SJSA1 (cell line): ENCODE measurements at regions not wholly inside any gene's neighbourhood (a gene's known extent, or its start where the extent isn't known, plus 50 kb on each side); places are given as distances from the start of the nearest gene placed in this dataset.

Source experiments
- DNase-seq, 2 experiments: peaks; one replicate each; pipeline ENCODE4 v3.0.0-alpha.2; 2015 to 2020; ENCODE audit warnings: low spot score in 2 of 2, low read depth in 1 of 2
- H3K27ac ChIP-seq: fragments of 250-450 bp; sonication (Bioruptor Pico); 2 replicates; pipeline ENCODE4 v1.5.1; 2020; ENCODE audit warnings: mild to moderate bottlenecking, moderate library complexity
- H3K27me3 ChIP-seq: fragments of 250-450 bp; sonication (Bioruptor Pico); replicated peaks from 2 replicates; pipeline ENCODE4 v1.5.1; 2020; ENCODE audit warnings: mild to moderate bottlenecking, moderate library complexity
- H3K36me3 ChIP-seq: fragments of 250-450 bp; sonication (Bioruptor Pico); 2 replicates; pipeline ENCODE4 v1.5.1; 2020; ENCODE audit warnings: mild to moderate bottlenecking
- H3K4me1 ChIP-seq: fragments of 250-450 bp; sonication (Bioruptor Pico); replicated peaks from 2 replicates; pipeline ENCODE4 v1.6.1; 2021; ENCODE audit warnings: mild to moderate bottlenecking
- H3K4me3 ChIP-seq: fragments of 250-450 bp; sonication (Bioruptor Pico); 2 replicates; pipeline ENCODE4 v1.5.1; 2020; ENCODE audit warnings: mild to moderate bottlenecking
- H3K9me3 ChIP-seq: fragments of 250-450 bp; sonication (Bioruptor Pico); replicated peaks from 2 replicates; pipeline ENCODE4 v1.5.1; 2020; ENCODE audit warnings: mild to moderate bottlenecking

GRCh38 chr10:42962110-42962901 is 114.6 kb upstream of the RET start:
- Histone ChIP-seq H3K36me3 (no peaks in the 10 kb centered on the region), H3K27ac (no peak overlapping the region), H3K9me3 (no peaks in the 10 kb centered on the region), H3K4me3 (no peak overlapping the region), H3K4me1 (no peaks in the 10 kb centered on the region), H3K27me3 (no peaks in the 10 kb centered on the region)
- DNase-seq, result peak in 1 of 2 experiments; percentile 34

- no peaks in the 10 kb centered on the region for H3K9me3 ChIP-seq
- H3K27me3 ChIP-seq, result no peaks in the 10 kb centered on the region
- no peaks in the 10 kb centered on the region for H3K4me1 ChIP-seq
- DNase-seq, result no peak
- no peak overlapping the region for H3K4me3 ChIP-seq
- no peak overlapping the region for H3K27ac ChIP-seq
- H3K36me3 ChIP-seq, result no peaks in the 10 kb centered on the region
Observed at GRCh38 chr10:42962902-42963231, 114.0 kb upstream of the RET start.

- no peak for DNase-seq
Observed at GRCh38 chr10:42963312-42963711, 113.6 kb upstream of the RET start.

GRCh38 chr10:42969147-42969546 is 107.7 kb upstream of the RET start:
- H3K4me3 ChIP-seq, result no peak overlapping the region
- no peaks in the 10 kb centered on the region for H3K36me3 ChIP-seq
- no peaks in the 10 kb centered on the region; the same call in 1 of the 2 replicates for H3K27me3 ChIP-seq
- H3K9me3 ChIP-seq, result no peaks in the 10 kb centered on the region
- DNase-seq, result no peak
- H3K27ac ChIP-seq, result no peak overlapping the region
- no peaks in the 10 kb centered on the region for H3K4me1 ChIP-seq

More at GRCh38 chr10:42963312-42963711, 113.6 kb upstream of the RET start:
- H3K9me3 ChIP-seq, result no peaks in the 10 kb centered on the region
- H3K4me3 ChIP-seq, result no peak overlapping the region
- H3K36me3 ChIP-seq, result no peaks in the 10 kb centered on the region
- H3K4me1 ChIP-seq, result no peaks in the 10 kb centered on the region
- H3K27ac ChIP-seq, result no peak overlapping the region
- H3K27me3 ChIP-seq, result no peaks in the 10 kb centered on the region

GRCh38 chr10:42969909-42970308 is 107.0 kb upstream of the RET start:
- H3K36me3 ChIP-seq, result no peaks in the 10 kb centered on the region
- peak in 1 of 2 experiments; percentile 20 for DNase-seq
- H3K4me1 ChIP-seq, result no peaks in the 10 kb centered on the region
- H3K27me3 ChIP-seq, result no peaks in the 10 kb centered on the region; the same call in 1 of the 2 replicates
- no peaks in the 10 kb centered on the region for H3K9me3 ChIP-seq
- H3K4me3 ChIP-seq, result no peak overlapping the region
- H3K27ac ChIP-seq, result no peak overlapping the region

- H3K9me3 ChIP-seq, result no peaks in the 10 kb centered on the region
- H3K27me3 ChIP-seq, result no peaks in the 10 kb centered on the region; the same call in 1 of the 2 replicates
- no peak overlapping the region for H3K4me3 ChIP-seq
- no peaks in the 10 kb centered on the region for H3K4me1 ChIP-seq
- DNase-seq, result peak in 1 of 2 experiments; percentile 37
- H3K36me3 ChIP-seq, result no peaks in the 10 kb centered on the region
- no peak overlapping the region for H3K27ac ChIP-seq
Observed at GRCh38 chr10:42970451-42971250, 106.2 kb upstream of the RET start.

GRCh38 chr10:42971251-42971599 is 105.6 kb upstream of the RET start:
- no peak overlapping the region for H3K4me3 ChIP-seq
- no peak overlapping the region for H3K27ac ChIP-seq
- no peaks in the 10 kb centered on the region for H3K4me1 ChIP-seq
- H3K9me3 ChIP-seq, result no peaks in the 10 kb centered on the region
- no peaks in the 10 kb centered on the region for H3K36me3 ChIP-seq
- no peak for DNase-seq
- no peaks in the 10 kb centered on the region; the same call in 1 of the 2 replicates for H3K27me3 ChIP-seq

GRCh38 chr10:42972946-42973345 is 103.9 kb upstream of the RET start:
- Histone ChIP-seq H3K36me3 (no peaks in the 10 kb centered on the region), H3K4me3 (no peak overlapping the region), H3K27ac (no peak overlapping the region), H3K4me1 (no peaks in the 10 kb centered on the region), H3K9me3 (no peaks in the 10 kb centered on the region), H3K27me3 (no peaks in the 10 kb centered on the region; the same call in 1 of the 2 replicates)
- DNase-seq, result no peak

GRCh38 chr10:42973411-42973810 is 103.5 kb upstream of the RET start:
- H3K27me3 ChIP-seq, result no peaks in the 10 kb centered on the region; the same call in 1 of the 2 replicates
- no peaks in the 10 kb centered on the region for H3K36me3 ChIP-seq
- H3K27ac ChIP-seq, result no peak overlapping the region
- H3K4me3 ChIP-seq, result no peak overlapping the region
- no peaks in the 10 kb centered on the region for H3K9me3 ChIP-seq
- DNase-seq, result no peak
- H3K4me1 ChIP-seq, result no peaks in the 10 kb centered on the region

GRCh38 chr10:42973870-42974692 is 102.8 kb upstream of the RET start:
- no peaks in the 10 kb centered on the region for H3K9me3 ChIP-seq
- DNase-seq, result peak in 1 of 2 experiments; percentile 32
- H3K27me3 ChIP-seq, result no peaks in the 10 kb centered on the region; the same call in 1 of the 2 replicates
- no peak overlapping the region for H3K4me3 ChIP-seq
- H3K27ac ChIP-seq, result no peak overlapping the region
- no peaks in the 10 kb centered on the region for H3K36me3 ChIP-seq
- H3K4me1 ChIP-seq, result no peaks in the 10 kb centered on the region

- no peak overlapping the region for H3K27ac ChIP-seq
- H3K9me3 ChIP-seq, result no peaks in the 10 kb centered on the region
- DNase-seq, result no peak
- no peaks in the 10 kb centered on the region for H3K36me3 ChIP-seq
- H3K4me3 ChIP-seq, result no peak overlapping the region
- no peaks in the 10 kb centered on the region; the same call in 1 of the 2 replicates for H3K27me3 ChIP-seq
- H3K4me1 ChIP-seq, result no peaks in the 10 kb centered on the region
Observed at GRCh38 chr10:42974693-42975002, 102.2 kb upstream of the RET start.

- Histone ChIP-seq H3K27ac (no peak overlapping the region), H3K4me3 (no peak overlapping the region), H3K4me1 (no peaks in the 10 kb centered on the region), H3K9me3 (no peaks in the 10 kb centered on the region), H3K36me3 (no peaks in the 10 kb centered on the region), H3K27me3 (no peaks in the 10 kb centered on the region; the same call in 1 of the 2 replicates)
- DNase-seq, result peak in 1 of 2 experiments; percentile 26
Observed at GRCh38 chr10:42975005-42975493, 101.8 kb upstream of the RET start.

GRCh38 chr10:42975558-42976340 is 101.1 kb upstream of the RET start:
- H3K4me3 ChIP-seq, result no peak overlapping the region
- no peaks in the 10 kb centered on the region for H3K4me1 ChIP-seq
- no peaks in the 10 kb centered on the region; the same call in 1 of the 2 replicates for H3K27me3 ChIP-seq
- no peaks in the 10 kb centered on the region for H3K36me3 ChIP-seq
- peak in 1 of 2 experiments; percentile 32 for DNase-seq
- H3K9me3 ChIP-seq, result no peaks in the 10 kb centered on the region
- no peak overlapping the region for H3K27ac ChIP-seq
